Spleen (tissue), 7 donors: ENCODE measurements at regions not wholly inside any gene's neighbourhood (a gene's known extent, or its start where the extent isn't known, plus 50 kb on each side); places are given as distances from the start of the nearest gene placed in this dataset.

Experiments
- POLR2A ChIP-seq, 3 donors: fragments of 450-650 bp; IDR thresholded peaks; one replicate each; pipeline ENCODE4 v1.5.1; 2017; ENCODE audit warnings: antibody characterized with exemption in 3 of 3, mild to moderate bottlenecking in 1 of 3
- TF ChIP-seq, protein P1 (sequence below), 11 experiments: fragments of 200-600 bp in 7 of 11; fragments of 450-650 bp in 4 of 11; sonication (generic) in 4 of 11; IDR thresholded peaks in 8 of 11; conservative IDR thresholded peaks in 3 of 11; 1 replicate in 7 of 11; 2 replicates in 4 of 11; pipeline versions ENCODE4 v1.4.0 to v1.8.0; 2016 to 2021; ENCODE audit warnings: antibody characterized with exemption in 11 of 11, inconsistent platforms in 4 of 11, mild to moderate bottlenecking in 1 of 11
- donor health status: DM: no; HTN: no; CAD: no; lungs with moderate emphysema.
- donor health status: DM: no; HTN: no; CAD: no.
- donor health status: DM: no; HTN: no; CAD: no.

DNA sequence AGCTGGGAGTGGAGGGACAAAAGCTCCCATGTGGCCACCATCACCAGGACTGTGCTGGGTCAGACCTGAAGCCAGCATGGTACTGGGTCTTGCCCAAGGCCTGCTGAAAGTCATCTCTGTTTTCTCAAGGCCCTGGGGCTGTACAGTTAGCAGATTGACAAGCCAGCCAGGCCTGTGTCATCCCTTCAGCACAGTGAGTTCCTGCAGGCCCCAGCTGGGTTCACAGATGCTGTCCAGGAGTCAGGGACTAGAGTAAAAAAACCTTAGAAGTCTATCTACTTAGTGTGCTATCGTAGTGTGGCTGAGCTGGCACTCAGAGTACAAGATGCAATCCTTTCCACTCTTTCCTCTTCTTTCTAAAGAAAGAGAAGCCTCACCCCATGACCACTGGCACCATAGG lies 246.0 kb upstream of the NAALADL2 start:
- TF ChIP-seq, protein P1, sequence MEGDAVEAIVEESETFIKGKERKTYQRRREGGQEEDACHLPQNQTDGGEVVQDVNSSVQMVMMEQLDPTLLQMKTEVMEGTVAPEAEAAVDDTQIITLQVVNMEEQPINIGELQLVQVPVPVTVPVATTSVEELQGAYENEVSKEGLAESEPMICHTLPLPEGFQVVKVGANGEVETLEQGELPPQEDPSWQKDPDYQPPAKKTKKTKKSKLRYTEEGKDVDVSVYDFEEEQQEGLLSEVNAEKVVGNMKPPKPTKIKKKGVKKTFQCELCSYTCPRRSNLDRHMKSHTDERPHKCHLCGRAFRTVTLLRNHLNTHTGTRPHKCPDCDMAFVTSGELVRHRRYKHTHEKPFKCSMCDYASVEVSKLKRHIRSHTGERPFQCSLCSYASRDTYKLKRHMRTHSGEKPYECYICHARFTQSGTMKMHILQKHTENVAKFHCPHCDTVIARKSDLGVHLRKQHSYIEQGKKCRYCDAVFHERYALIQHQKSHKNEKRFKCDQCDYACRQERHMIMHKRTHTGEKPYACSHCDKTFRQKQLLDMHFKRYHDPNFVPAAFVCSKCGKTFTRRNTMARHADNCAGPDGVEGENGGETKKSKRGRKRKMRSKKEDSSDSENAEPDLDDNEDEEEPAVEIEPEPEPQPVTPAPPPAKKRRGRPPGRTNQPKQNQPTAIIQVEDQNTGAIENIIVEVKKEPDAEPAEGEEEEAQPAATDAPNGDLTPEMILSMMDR (IDR thresholded peaks at IDR 0.05 in 8 of 11, conservative IDR thresholded peaks at IDR 0.05 in 3 of 11), result no peak
- TF ChIP-seq POLR2A (IDR thresholded peaks at IDR 0.05), result no peak
